CD14-positive monocyte (primary cell): ENCODE measurements at regions not wholly inside any gene's neighbourhood (a gene's known extent, or its start where the extent isn't known, plus 50 kb on each side); places are given as distances from the start of the nearest gene placed in this dataset.

Source experiments
- DNase-seq, 3 donors: peaks; one replicate each; pipeline ENCODE4 v3.0.0-alpha.2; 2011 to 2022
- H2AFZ ChIP-seq: 2 replicates; pipeline ENCODE4 v1.6.0; 2012; ENCODE audit warnings: mild to moderate bottlenecking, low read depth, low read length, inconsistent platforms; ENCODE audit not compliant: insufficient read depth, poor library complexity, severe bottlenecking
- H3K27ac ChIP-seq, 2 donors: 1 replicate in 1 of 2; 2 replicates in 1 of 2; pipeline ENCODE4 v1.5.1; 2012 to 2013; ENCODE audit warnings: low read length in 2 of 2, control low read depth in 1 of 2, inconsistent platforms in 1 of 2, low read depth in 1 of 2, mild to moderate bottlenecking in 1 of 2
- H3K27me3 ChIP-seq, 2 donors: one replicate each; pipeline versions ENCODE4 v1.6.0 to v1.6.1; 2011 to 2013; ENCODE audit warnings: low read length in 2 of 2; ENCODE audit not compliant: control insufficient read depth in 2 of 2, insufficient read depth in 2 of 2
- H3K36me3 ChIP-seq, 2 donors: replicated peaks in 1 of 2; 1 replicate in 1 of 2; 2 replicates in 1 of 2; pipeline versions ENCODE4 v1.5.1 to v1.6.1; 2012 to 2013; ENCODE audit warnings: low read length in 2 of 2, control low read depth in 1 of 2, inconsistent platforms in 1 of 2, mild to moderate bottlenecking in 1 of 2; ENCODE audit not compliant: insufficient read depth in 2 of 2, control insufficient read depth in 1 of 2
- H3K4me1 ChIP-seq, 2 donors: 1 replicate in 1 of 2; 2 replicates in 1 of 2; pipeline versions ENCODE4 v1.5.1 to v1.6.1; 2012 to 2013; ENCODE audit warnings: low read length in 2 of 2, control low read depth in 1 of 2, inconsistent platforms in 1 of 2, mild to moderate bottlenecking in 1 of 2, moderate library complexity in 1 of 2; ENCODE audit not compliant: insufficient read depth in 2 of 2, control insufficient read depth in 1 of 2
- H3K4me2 ChIP-seq: replicated peaks from 2 replicates; pipeline ENCODE3; 2012; ENCODE audit warnings: low read length, moderate library complexity, mild to moderate bottlenecking; ENCODE audit not compliant: poor library complexity, severe bottlenecking; ENCODE audit errors: extremely low read depth
- H3K4me3 ChIP-seq, 3 experiments: fragments of 200-600 bp in 1 of 3; sonication (generic) in 1 of 3; replicated peaks in 1 of 3; 1 replicate in 2 of 3; 2 replicates in 1 of 3; pipeline ENCODE4 v1.5.1; 2011 to 2013; ENCODE audit warnings: low read length in 3 of 3, mild to moderate bottlenecking in 3 of 3, control low read depth in 2 of 3, low read depth in 2 of 3, inconsistent platforms in 1 of 3, moderate library complexity in 1 of 3
- H3K79me2 ChIP-seq: 2 replicates; pipeline ENCODE4 v1.6.0; 2012; ENCODE audit warnings: mild to moderate bottlenecking, control low read depth, inconsistent platforms, low read length, moderate library complexity; ENCODE audit not compliant: insufficient read depth
- H3K9ac ChIP-seq: 2 replicates; pipeline ENCODE4 v1.6.0; 2017; ENCODE audit warnings: low read length, mild to moderate bottlenecking; ENCODE audit not compliant: insufficient read depth, poor library complexity, severe bottlenecking
- H3K9me3 ChIP-seq, 2 donors: replicated peaks in 1 of 2; 1 replicate in 1 of 2; 2 replicates in 1 of 2; pipeline versions ENCODE4 v1.5.1 to v1.6.1; 2012 to 2013; ENCODE audit warnings: low read length in 2 of 2, control low read depth in 1 of 2; ENCODE audit not compliant: control insufficient read depth in 1 of 2, insufficient read depth in 1 of 2
- H4K20me1 ChIP-seq: 2 replicates; pipeline ENCODE4 v1.6.0; 2012; ENCODE audit warnings: mild to moderate bottlenecking, low read length, control low read depth, moderate library complexity; ENCODE audit not compliant: insufficient read depth
- H3K27ac Mint-ChIP-seq, 7 donors: one replicate each; pipeline ENCODE4 v1.8.0; 2020; ENCODE audit warnings: mild to moderate bottlenecking in 7 of 7, mixed read lengths in 7 of 7, moderate library complexity in 6 of 7, inconsistent platforms in 2 of 7
- H3K27me3 Mint-ChIP-seq, 3 donors: one replicate each; pipeline ENCODE4 v1.8.0; 2021 to 2022; ENCODE audit warnings: low read depth in 3 of 3, mild to moderate bottlenecking in 3 of 3, mixed read lengths in 3 of 3, moderate library complexity in 3 of 3, inconsistent platforms in 1 of 3
- H3K36me3 Mint-ChIP-seq, 2 donors: one replicate each; pipeline ENCODE4 v1.8.0; 2020; ENCODE audit warnings: mixed read lengths in 2 of 2, inconsistent platforms in 1 of 2, mild to moderate bottlenecking in 1 of 2
- H3K4me1 Mint-ChIP-seq: one replicate; pipeline ENCODE4 v1.8.0; 2020; ENCODE audit warnings: mild to moderate bottlenecking, mixed read lengths
- H3K4me3 Mint-ChIP-seq, 2 donors: one replicate each; pipeline ENCODE4 v1.8.0; 2020; ENCODE audit warnings: mild to moderate bottlenecking in 2 of 2, mixed read lengths in 2 of 2, moderate library complexity in 1 of 2
- H3K9me3 Mint-ChIP-seq, 7 donors: one replicate each; pipeline ENCODE4 v1.8.0; 2020 to 2022; ENCODE audit warnings: mixed read lengths in 7 of 7, mild to moderate bottlenecking in 6 of 7, moderate library complexity in 6 of 7, inconsistent platforms in 2 of 7
- WGBS: methylation state at CpG from one replicate; pipeline ENCODE4 v1.1.5; 2013; ENCODE audit warnings: missing lambda C conversion rate; ENCODE audit not compliant: insufficient coverage; 5-methylcytosine and 5-hydroxymethylcytosine counted together
- intact Hi-C, 2 donors: fragments of 100-400 bp; cut with micrococcal nuclease; formaldehyde crosslinking; loops; one replicate each; pipeline versions ENCODE4 v1.15.0 to v1.15.1; 2023
- TF ChIP-seq, protein P1 (sequence below): fragments of 200-600 bp; IDR thresholded peaks from one replicate; pipeline ENCODE4 v1.8.0; 2022; ENCODE audit warnings: antibody characterized with exemption, mild to moderate bottlenecking

DNA sequence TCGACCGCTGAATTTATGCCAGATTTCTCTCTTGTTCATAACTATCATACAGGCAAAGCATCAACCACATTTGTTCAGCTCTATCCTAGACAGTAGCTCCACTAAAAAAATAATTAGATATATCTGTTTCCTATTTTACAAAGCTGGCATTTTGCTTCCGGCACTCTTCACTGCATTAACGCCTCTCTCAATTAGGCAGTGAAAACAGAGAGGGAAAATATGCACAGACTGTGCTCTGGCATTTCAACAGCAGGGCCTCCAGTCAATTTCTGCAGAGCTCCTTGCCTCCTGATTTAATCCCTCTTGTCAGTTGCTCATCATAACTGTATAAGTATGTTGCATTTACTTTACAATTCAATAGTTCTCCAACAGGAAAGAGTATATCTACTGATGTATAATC lies 666.9 kb upstream of the INTU start:
- Mint-ChIP-seq H3K27ac (no peak overlapping the region), H3K27me3 (no peaks in the 10 kb centered on the region), H3K9me3 (peaks cover 0 to 5% (median 2%) of the 10 kb centered on the region in 7 donors), H3K36me3 (no peaks in the 10 kb centered on the region), H3K4me1 (no peaks in the 10 kb centered on the region), H3K4me3 (no peak overlapping the region)
- Histone ChIP-seq H3K27me3 (no peaks in the 10 kb centered on the region), H3K4me2 (no peak overlapping the region), H3K9me3 (no peaks in the 10 kb centered on the region), H2AFZ (no peak overlapping the region), H3K79me2 (no peaks in the 10 kb centered on the region), H3K27ac (no peak overlapping the region), H3K4me1 (no peaks in the 10 kb centered on the region), H3K36me3 (no peaks in the 10 kb centered on the region), H3K9ac (no peak overlapping the region), H4K20me1 (no peaks in the 10 kb centered on the region), H3K4me3 (no peak overlapping the region)
- TF ChIP-seq, protein P1, sequence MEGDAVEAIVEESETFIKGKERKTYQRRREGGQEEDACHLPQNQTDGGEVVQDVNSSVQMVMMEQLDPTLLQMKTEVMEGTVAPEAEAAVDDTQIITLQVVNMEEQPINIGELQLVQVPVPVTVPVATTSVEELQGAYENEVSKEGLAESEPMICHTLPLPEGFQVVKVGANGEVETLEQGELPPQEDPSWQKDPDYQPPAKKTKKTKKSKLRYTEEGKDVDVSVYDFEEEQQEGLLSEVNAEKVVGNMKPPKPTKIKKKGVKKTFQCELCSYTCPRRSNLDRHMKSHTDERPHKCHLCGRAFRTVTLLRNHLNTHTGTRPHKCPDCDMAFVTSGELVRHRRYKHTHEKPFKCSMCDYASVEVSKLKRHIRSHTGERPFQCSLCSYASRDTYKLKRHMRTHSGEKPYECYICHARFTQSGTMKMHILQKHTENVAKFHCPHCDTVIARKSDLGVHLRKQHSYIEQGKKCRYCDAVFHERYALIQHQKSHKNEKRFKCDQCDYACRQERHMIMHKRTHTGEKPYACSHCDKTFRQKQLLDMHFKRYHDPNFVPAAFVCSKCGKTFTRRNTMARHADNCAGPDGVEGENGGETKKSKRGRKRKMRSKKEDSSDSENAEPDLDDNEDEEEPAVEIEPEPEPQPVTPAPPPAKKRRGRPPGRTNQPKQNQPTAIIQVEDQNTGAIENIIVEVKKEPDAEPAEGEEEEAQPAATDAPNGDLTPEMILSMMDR: no peak
- no peak for DNase-seq
- intact Hi-C loops: no loop called here
- 87% methylated on average over 2 of the region's 4 CpGs for WGBS

DNA sequence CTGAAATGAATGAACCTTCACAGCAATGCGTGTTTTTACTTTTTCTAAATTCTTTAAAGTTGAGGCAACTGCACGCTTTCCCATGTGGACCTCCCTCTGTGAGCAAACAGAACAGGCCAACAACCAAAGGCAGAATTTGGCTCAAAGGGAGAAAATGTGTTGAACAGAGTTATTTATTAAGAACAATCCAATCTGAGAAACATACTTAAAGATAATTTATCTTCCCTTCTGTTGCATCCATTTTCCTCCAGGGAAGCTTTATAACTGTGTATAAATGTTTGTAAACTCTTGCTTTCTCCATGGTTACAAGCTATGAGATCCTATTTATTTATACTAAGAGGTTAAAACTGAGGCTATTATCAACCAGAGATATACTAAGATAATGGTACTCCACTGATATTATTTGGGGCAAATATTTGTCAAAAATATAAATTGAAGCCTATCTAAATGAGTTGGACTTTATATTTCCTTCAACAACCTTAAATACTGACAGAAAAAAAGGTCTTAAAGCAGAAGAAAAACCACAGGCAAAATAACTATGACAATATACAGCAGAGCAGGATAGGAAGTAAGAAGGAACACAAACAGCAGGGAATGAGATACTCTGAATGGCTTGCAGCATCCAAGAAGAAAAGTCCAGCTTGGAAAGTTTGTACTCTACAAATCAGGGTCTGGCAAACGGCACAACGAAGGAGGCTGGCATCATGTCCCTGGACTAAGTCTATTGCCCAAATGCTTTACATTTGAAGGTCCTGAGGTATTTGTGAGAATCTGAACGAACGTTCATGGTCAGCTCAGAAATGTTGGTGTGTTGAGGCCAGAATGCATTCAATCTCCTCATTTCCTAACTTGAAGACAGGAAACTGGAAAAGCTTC lies 663.2 kb upstream of the INTU start:
- Histone ChIP-seq H3K27me3 (no peaks in the 10 kb centered on the region), H3K4me2 (no peak overlapping the region), H3K4me1 (no peaks in the 10 kb centered on the region), H3K9me3 (no peaks in the 10 kb centered on the region), H2AFZ (no peak overlapping the region), H3K36me3 (no peaks in the 10 kb centered on the region), H3K4me3 (no peak overlapping the region), H3K79me2 (no peaks in the 10 kb centered on the region), H3K9ac (no peak overlapping the region), H3K27ac (no peak overlapping the region), H4K20me1 (no peaks in the 10 kb centered on the region)
- WGBS: 92% methylated on average over 2 of the region's 6 CpGs
- no peak for DNase-seq
- intact Hi-C loops: no loop called here
- H3K36me3 Mint-ChIP-seq: no peaks in the 10 kb centered on the region
- H3K27ac Mint-ChIP-seq: no peak overlapping the region
- H3K27me3 Mint-ChIP-seq: no peaks in the 10 kb centered on the region
- peaks cover 0 to 7% (median 2%) of the 10 kb centered on the region in 7 donors for H3K9me3 Mint-ChIP-seq
- no peak overlapping the region for H3K4me3 Mint-ChIP-seq
- TF ChIP-seq, protein P1: no peak
- no peaks in the 10 kb centered on the region for H3K4me1 Mint-ChIP-seq
